ENCODE measurements at regions not wholly inside any gene's neighbourhood (a gene's known extent, or its start where the extent isn't known, plus 50 kb on each side); places are given as distances from the start of the nearest gene placed in this dataset.

DNA sequence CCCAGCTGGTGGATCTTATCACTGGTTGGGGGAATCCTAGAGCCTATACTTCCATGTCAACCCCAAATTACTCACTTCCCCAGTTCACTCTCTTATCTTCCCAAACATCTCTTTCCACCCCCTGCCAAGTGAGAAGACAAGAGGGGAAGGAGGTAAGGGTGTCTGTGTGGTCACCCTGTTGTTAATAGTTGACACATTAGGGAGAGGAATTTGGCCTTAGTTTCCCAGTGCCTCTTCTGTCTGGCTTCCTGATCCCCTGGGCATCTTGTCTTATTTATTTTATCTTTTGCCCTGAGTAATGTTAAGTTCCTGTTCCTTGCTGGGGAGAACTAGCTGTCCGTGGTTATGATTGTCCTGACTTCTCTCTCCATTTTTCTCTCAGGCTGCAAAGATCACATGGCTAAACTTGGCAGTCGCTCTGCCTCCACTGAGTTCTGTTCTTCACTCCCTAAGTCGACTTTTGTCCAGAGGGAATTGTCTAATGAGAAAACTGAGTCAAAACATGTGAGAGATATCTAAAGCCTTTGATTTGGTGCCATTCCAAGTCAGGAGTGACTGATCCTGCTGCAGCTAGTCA, 157.1 kb upstream of the SYT6 start:
- no peak for FAIRE-seq

DNA sequence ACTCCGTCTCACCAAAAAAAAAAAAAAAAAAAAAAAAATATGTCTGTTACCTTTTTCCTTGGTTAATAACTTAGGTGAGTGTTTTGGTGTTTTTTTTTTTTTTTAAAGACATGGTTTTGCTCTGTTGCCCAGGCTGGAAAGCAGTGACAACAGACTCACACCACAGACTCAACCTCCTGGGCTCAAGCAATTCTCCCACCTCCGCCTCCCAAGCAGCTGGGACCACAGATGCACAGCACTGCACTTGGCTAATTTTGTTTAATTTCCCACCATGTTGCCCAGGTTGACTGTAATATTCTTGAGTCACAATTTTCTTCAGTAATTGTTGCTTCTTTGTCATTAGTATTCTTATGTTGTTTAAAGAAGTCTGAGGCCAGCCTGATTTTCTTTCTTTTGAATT, 149.2 kb upstream of the SYT6 start:
- FAIRE-seq, result no peak

DNA sequence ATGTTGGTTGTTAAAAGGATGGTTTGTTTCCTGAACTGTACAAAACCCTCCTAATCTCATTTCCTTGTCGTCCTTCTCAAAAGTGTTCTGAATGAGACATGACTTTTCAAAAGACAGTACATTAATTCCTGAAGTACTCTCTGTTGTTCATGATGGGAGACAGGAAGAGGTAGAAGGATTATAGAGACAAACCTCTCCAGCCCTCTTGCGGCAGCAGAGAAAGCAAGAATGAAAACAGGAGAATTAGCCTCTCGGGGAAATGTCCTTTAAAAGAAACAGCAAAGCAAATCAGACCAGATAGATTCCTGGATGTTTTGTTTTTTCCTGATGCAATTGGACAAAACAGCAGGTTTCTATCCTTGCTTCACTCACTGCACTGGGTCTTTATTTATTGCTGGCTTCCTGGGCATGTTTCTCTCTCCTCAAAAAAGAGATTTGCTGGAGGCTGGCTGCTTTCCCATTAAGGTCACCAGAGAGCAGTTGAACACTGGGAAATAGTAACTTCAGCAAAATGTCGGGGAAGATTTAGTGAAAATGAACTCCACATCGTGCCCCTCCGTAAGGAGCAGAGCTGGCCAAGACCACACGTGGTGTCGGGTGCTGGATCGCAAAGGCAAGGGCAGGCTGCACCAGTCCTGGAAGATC, 145.8 kb upstream of the SYT6 start:
- no peak for FAIRE-seq

DNA sequence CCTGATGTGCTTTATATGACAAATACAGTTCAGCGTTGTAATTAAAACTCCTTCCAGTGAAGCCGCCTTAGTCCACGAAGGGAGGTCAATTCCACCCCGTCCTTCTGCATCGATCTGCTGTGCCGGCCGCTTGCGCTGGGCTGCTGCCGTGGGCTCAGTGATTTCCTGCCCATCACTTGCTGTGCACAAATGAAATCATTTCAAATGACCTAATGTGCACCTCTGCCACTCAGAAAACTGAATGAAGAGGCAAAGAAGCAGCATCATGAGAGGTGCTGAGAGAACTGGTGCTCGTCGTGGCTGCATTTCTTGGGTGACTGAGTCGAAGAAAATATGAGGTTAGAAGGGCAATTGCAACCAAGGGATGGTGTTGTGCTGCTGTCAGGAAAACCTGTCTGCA, 144.3 kb upstream of the SYT6 start:
- FAIRE-seq, result no peak

DNA sequence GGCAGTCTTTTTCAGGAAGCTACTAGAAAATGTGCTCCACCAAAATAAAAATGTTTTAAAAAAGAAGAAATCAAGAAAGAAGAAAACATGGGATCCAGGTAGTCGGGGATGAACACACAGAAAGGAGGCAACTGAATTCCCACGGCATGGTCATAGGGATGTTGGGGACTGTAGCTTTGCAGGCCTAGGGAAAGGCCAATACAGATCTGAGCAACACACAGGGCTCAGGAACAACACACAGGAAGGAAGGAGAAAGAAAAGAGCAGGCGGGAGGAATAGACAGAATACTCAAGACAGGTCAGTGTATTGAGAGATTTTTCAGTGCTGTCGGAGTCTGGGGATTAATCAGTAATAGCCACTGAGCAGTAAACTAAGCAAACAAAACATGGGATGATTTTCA, 142.7 kb upstream of the SYT6 start:
- FAIRE-seq, result no peak

DNA sequence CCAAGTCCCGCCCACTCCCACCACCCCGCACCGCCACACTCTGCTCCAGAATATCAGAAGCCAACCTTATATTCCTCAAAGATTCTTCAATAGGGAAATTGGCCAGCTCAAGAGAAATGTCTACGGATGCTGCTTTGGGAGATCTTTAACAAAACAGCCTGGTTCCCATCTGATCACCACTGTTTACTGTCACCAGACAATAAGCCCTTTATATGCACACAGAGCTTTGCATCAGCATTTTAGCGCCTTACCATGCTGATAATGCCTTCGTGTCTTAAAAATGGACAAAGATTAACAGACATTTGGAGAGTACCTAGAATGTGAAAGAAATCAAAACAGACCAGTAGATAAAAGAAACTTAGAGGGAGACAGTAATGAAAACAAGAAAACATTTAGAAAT, 141.7 kb upstream of the SYT6 start:
- no peak for FAIRE-seq

DNA sequence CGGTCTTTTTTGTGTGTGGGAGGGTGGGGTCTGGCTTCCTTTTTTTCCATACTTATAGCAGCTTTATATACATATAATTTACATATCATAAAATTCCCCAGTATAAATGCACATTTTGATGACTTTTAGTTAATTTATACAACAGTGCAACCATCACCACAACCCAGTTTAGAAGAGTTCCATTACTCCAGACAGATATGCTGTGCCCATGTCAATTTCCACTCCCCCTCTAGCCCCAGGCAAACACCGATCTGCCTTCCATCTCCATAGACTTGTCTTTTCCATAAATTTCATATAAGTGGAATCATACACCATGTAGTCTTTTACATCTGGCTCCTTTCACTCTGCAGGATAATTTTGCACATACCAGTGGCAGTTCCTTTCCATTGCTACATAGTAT, 139.2 kb upstream of the SYT6 start:
- FAIRE-seq, result no peak

DNA sequence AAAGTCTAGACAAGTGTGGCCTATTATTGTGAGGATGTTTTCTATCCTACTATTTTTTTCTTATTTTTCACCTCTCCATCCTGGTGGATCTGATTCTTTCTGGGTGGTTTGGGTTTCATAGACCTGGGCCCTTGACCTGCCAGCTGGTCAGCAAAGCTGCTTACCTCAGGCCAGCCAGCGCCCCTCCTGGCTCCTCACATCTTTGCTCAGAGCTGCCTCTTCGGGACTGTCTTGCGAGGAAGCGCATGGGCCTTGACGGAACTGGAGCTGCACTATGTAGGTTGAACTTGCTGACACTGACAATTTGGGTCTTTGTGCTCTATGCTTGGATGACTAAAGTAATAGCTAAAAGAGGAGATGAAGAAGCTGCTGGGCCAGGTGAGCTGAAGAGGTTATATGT, 138.5 kb upstream of the SYT6 start:
- no peak for FAIRE-seq

DNA sequence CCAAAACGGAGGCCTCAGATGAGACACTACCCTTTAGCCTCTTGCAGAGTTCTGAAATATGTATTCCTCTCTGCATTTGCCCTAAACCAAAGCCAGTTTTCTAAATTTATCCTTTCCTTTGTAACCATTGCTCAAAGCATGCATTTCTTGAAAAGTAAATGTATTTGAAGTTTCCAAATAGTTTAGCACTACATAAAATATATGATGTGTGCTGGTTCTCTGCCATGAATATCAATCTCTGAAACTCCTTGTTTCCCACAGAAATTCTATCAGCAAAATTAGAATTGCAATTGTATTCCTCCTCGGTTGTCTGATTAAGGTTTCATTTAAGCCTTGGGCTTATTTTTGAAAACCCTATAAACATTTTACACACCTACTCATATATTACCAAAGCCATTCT, 137.1 kb upstream of the SYT6 start:
- FAIRE-seq, result no peak

DNA sequence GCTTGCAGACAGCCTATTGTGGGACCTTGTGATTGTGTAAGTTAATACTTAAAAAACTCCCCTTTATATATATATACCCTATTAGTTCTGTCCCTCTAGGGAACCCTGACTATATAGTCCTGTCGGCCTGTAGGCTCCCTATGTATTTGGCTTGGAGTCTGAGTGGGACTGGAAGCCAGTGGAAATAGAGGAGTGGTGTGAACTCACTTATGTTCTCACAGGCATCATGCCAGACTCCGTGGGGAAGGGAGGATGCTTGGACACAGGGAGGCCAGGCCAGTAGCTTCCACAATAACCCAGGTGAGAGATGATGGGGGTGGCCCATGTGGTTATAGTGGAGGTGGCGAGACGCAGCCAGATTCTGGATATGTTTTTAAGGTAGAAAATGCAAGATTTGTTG, 136.7 kb upstream of the SYT6 start:
- FAIRE-seq, result no peak

DNA sequence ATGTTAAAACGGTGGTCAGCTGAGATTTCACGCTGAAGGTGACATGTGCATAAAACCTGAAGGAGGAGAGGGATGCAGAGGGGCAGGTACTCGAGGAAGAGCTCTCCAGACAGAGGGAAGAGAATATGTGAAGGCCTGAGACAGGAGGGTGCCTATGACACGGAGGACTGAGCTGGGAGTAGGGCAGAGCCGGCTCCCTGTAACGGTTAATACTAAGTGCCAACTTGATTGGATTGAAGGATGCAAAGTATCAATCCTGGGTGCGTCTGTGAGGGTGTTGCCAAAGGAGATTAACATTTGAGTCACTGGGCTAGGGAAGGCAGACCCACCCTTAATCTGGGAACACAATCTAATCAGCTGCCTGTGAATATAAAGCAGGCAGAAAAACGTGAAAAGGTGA, 136.2 kb upstream of the SYT6 start:
- FAIRE-seq, result no peak

DNA sequence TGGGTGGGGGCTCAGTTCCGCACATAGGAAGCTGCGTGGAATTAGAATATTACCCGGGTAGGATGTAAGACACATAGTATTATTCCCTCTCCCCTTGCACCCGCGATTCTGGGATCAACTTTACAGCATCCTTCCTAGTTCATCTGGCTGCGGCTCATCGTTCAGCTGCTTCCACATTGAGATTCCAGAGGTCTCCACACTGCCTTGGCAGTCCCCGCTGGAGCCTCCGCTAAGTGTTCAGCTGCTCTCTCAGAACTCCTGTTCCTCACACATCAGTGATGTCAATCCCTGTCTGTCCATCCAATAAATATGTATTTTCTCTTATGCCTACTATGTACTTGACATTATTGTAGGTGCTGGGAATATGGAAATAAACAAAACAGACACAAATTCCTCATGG, 135.6 kb upstream of the SYT6 start:
- FAIRE-seq, result no peak

DNA sequence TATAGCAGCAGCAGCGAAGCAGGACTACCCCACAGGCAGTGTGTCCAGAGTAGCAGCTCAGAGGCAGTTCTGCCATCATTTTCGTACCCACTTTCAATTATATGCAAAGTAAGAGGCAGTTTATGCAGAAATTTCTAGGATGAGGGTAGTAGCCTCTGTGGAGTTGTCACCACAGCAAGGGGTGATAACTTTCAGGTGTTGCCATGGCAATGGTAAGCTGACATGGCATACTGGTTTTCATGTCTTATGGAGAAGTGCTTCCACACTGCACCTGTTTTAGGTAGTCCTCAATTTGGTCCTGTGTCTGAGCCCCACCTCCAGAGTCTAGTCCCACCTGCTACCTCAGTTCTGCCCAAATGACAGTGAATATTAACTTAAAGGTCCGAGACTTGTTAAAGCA, 133.3 kb upstream of the SYT6 start:
- no peak for FAIRE-seq

DNA sequence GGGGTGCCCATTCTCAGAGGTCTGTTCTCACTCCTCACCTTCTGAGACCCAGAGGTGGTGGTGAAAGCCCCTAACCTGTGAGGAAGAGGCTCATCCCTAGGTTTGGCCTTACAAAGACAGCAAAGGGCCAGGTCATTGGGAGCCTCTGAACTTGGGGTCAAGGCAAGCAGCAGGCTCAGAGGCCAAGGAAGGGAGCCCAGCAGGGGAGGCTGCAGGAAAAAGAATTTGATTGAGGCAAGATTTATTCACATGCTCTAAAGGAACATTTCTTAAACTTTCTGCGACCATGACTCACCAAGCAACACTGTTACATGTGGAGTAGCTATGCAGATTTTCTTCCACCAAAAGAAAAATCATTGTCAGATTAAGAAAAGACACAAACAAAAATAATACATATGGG, 132.5 kb upstream of the SYT6 start:
- FAIRE-seq, result no peak

DNA sequence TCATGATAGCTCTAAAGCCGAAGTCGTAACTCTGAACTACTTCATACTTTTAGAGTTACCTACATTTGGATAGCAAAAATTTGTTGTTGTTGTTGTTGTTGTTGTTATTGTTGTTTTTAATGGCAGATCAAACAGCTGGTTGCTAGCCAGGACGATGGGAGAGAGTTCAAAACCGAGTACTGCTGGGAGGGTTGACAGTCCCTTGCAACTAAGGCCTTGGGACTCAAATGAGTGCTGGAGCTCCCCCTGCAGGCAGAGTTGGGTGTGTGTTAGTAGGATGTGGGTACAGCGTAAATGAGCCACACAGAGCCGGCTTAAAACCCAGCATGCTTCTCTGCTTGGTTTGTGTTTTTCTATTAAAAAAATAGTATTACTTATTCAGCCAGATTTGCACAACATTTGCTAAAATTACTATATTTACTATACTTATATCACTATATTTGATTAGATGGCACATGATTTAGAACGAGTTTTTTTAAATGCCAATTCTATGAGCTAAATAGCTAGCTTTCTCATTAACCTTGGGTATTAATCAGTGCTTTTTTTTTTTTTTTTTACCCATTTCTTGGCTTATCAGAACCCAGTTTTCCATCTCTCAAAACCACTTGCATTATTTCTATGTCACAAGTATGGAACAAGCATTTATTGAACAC, 129.2 kb upstream of the SYT6 start:
- FAIRE-seq, result peak; percentile 77

DNA sequence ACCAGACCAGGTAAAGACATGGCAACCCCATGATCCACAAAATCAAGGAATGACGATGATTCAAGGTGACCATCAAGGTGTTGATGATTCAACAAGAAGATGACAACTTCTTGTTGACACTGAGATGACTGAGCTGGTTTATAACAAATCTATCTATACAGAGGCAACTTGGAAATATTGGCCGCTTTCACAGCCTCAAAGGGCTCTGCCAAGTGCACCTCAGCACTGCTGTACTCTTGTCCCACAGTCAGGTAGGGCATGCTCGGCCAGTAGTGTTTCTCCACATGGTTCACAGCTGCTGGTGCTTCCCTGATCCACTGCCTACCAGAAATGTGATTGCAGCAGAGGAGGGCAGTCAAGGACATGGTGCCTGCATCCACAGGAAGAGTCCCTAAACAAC, 125.2 kb upstream of the SYT6 start:
- FAIRE-seq, result no peak

DNA sequence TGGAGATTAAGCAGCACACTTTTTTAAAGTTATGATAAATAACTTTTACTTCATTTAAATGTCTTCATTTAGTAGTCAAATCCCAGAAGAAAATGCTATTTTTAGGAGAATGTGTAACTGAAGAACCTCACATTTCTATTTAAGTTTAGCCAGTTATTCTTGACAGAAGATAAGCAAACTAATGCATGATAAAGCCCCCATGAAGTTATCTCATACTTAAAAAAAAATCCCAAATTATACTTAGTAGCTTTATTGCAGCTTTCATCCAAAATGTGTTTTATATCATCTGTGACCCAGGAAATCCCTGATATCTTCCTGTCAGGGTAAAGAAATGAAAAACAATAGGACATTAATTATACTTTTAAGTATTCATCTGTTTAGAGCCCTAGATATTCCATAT, 124.8 kb upstream of the SYT6 start:
- FAIRE-seq, result no peak

DNA sequence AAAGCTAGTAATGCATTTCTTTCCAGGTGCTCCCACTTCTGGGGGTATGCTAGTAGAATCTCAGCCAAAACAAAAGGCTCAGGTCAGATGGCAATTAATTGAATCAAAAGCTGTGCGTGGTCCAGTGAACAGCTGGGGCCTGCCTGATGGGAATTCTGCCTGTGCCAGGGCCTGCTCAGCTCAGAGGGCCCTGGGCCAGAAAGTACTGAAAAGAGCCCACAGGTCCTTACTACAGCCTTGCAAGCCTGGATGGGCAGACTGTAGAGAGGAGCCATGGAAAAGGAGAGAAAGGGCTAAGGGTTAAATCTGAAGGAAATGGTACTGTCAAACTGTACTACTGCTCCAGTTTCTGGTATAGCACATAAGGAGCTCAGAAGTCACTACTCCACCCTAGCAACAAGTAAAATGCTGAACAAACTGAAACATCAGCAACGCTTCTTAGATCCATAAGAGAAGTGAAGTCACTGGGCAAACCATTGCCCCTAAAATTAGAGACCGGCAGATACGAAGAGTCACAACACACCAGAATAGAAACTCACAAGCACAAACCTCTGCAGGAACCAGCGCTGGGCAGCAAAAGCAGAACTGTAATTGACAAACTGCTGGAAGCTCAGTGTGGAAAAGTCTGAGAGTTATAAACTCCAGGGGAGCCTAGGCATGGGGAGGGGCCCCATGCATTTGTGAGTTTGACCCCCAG, 121.1 kb upstream of the SYT6 start:
- no peak for FAIRE-seq

DNA sequence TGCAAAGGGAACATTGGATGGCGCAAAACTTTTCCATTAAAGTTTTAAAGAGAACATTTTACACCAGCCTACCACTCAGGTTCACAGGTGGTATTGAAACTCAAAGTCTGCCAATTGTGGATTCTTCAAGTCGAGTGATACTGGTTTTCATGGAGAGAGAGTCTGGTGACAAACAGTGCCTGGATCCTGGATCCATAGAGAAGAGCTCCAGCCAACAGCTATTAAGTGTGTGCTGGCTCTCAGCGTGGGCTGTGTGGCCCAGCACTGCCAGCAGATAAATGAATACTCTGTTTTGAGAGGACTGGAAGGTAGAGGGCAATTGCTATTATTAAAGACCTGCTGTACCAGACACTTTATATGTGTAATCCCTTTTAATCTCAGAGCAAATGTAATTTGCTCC, 118.9 kb upstream of the SYT6 start:
- FAIRE-seq, result no peak

DNA sequence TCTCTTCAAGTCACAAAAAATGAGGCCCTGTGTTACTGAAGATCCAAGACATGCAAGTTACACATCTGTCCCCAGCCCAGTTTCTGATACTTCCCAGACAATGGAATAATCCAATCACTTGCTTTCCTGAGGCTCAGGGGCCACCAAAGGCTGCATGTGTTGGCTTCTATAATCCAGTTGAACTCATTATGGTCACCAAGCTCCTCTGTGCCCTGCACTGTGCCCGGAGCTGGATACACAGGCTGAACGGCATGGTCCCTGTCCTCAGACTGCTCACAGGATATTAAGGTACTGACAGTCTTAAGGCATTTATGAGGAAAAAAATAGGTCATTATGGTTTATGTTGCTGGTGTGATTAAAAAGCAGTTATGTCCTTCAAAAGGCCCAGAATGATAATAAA, 117.0 kb upstream of the SYT6 start:
- FAIRE-seq, result no peak

DNA sequence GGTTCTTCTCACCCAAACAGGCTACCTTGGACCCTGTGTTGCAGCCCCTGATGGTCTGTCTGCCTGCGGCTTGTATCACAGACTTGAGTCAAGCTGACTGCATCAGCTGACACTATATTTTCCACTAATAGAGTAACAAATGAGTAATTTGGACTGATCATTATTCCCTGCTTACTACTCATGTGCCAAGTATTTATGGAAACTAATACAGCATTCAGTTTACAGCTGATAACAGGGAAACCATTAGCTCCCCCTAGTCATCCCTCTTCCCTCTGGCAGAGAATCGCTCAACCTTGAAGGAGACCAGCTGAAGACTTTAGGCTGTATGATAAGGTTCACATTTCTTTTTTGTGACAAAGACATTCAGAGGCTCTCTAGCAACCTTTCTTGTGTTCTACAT, 116.6 kb upstream of the SYT6 start:
- FAIRE-seq, result no peak

DNA sequence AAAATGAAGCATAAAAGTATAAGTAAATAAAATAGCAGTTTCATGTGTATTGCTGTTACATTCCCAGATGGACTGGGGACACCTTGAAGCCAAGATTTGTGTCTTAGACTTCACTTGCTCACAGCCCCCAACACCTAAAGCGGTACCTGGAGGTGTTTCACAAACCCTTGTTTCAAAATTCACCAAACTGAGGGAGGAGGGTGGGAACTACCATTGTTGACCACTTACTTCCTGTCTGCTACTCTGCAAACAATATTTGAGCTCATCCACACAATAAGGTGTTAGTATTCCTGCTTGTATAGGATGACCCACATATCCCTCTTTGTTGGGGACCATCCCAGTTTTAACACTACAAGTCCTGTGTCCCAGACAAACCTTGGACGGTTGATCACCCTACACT, 115.9 kb upstream of the SYT6 start:
- FAIRE-seq, result no peak

DNA sequence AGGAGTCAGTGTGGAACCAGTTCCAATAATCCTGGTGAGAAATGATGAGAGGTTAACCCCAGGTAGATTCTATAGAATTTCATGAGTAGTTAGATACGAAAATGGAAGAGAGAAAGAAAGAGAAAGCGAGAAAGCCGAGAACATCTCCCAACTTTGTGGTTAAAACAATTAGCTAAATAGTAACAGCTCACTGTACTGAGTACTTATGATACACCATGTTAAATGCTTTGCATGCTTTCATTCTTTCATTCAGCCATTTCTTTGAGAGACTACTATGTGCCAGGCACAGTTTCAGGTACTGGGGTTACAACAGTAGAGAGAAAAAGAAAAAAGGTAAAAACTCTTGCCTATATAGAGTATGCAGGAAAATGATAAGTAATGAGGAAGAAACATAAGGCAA, 109.7 kb upstream of the SYT6 start:
- FAIRE-seq, result no peak

DNA sequence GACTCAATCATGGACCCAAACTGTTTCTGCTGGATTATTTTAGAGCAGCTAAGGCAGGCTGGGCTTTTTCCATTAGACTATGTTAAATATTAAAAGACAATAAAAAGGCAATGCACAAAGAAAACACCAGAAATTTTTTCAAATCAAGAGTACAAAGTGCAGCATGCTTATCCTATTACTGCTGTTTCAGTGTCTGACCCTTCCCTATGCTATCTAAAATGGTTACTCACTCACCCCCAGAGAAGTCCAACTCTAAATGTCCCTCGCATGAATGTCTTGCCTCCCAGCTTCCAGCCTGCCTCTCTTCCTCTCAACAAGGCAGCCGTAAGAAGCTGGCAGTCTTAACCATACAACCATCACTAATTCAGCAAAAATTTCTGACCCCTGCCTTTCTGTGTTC, 108.7 kb upstream of the SYT6 start:
- no peak for FAIRE-seq

Measured in islet of Langerhans (tissue), 1 donor.